HG03060 (cell line): ENCODE measurements at regions not wholly inside any gene's neighbourhood (a gene's known extent, or its start where the extent isn't known, plus 50 kb on each side); places are given as distances from the start of the nearest gene placed in this dataset.

Experiments
- ATAC-seq: cut with Tn5 transposase; IDR thresholded peaks from one replicate; pipeline ENCODE4 v1.9.1; 2021; ENCODE audit warnings: low read depth, moderate number of reproducible peaks; ENCODE audit not compliant: unreplicated experiment

DNA sequence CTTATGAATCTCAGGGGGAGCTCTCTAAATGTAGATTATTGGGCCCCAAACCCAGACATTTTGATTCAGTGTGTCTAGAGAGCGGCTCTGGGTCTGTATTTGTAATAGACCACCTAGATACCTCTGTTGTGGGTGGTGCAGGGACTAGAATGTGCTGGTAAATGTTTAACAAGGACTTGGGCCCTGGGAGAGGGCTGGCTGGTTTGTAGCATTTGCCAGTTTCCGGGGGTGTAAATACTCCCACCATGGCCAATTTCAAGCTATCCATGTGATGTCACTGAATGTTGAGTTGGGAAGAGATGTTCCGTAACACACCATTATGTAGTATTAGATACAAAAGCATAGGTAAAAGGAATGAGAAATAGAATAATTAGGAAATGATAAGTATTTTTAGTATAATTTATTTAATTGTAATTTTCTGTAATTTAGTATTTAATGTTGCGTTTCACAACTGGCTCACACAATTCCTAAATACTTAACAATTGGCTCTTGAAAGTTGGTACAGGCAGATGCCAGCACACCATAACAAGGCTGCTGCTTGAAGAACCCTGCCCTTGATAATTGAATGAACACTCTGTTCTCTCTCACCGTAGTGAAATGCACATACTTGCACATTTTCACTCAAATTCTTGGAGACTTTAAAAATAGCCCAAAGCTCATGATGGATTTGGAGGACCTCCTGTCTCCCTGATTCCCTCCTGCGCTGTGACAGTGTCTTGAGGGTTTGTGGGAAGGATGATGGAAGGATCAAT lies 359.2 kb upstream of the PROK2 start:
- no peak for ATAC-seq

- ATAC-seq: no peak
These were observed 358.4 kb upstream of the PROK2 start for GRCh38 chr3:72143322-72143721.

DNA sequence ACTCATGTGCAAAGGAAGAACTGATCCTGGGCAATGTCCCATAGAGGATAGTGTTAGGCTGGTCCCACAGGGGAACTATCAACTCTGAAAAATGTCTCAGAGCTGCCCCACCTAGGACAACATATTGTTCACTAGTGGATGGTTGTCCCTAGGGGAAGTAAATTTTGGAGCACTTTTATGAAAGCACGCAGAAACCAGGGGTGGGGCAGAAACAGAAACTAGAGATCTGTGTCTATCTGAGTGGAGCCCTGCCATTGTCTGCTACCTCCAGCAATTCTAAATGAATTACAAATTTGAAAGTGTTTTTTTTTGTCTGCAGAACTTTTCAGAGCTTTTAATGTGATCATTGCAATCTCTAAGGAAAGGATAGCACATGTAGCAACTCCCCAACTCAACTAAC lies 357.1 kb upstream of the PROK2 start:
- ATAC-seq: no peak

- no peak for ATAC-seq
These were observed 356.3 kb upstream of the PROK2 start for GRCh38 chr3:72141264-72141663.

DNA sequence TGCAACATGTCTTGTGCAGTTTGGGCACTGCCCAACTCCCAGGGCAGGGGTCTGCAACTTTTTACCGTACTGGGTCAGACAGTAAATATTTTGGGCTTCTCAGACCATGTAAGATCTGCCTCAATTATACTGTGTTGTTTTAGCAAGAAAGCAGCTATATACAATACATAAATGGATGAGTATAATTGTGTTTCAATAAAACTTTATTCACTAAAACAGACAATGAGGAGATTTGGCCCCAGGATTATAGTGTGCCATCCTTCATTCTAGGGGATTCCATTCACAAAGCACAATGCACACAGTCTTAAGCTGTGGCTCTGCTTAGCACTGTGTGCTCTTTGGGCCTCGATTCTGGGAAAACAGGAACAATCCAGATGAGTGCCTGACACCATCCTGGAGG lies 354.4 kb upstream of the PROK2 start:
- ATAC-seq: no peak

DNA sequence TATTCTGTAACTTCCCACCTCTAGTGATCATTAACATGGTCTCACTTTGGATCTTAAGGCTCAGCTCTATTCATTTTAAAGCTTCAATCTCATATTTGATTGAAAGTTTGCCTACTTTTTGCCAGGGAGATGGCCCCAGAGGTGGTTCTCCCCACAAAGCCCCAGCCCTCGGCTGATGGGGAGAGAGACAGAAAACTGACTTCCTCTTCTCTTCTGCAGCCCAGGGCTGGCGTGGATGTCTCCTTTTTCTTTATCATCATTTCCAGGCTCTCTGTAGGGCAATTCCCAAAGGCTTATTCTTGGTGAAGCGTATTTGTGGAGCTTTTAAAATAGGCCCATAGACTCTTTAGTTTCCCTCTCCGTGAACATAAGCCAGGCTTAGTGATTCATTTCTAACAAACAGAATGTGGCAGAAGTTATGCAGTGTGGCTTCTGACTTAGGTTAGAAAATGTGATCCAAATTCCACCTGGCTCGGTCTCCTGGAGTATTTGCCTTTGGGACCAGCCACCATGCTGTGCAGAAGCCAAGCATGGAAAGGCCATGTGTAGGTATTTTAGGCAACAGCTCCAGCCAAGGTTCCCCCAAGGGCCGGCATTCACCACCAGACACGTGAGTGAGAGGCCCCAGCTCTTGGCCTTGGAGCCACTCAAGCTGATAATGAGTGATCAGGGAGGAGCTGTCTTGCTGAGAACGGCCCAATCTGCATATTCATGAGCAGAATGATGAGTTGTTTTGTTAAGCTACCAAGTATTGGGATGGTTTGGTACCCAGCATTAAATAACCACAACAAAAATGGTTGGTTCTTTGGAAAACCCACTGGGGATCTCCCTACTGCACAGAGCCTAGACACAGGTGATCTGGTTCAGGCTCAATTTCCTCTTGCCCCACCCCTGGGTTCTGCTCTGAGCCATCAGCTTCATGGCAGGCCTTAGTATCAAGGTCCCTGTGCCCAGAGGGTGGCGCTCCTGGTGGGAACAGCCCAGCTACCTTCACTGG lies 353.2 kb upstream of the PROK2 start:
- no peak for ATAC-seq

- no peak for ATAC-seq
These were observed 350.7 kb upstream of the PROK2 start for GRCh38 chr3:72135636-72136035.

DNA sequence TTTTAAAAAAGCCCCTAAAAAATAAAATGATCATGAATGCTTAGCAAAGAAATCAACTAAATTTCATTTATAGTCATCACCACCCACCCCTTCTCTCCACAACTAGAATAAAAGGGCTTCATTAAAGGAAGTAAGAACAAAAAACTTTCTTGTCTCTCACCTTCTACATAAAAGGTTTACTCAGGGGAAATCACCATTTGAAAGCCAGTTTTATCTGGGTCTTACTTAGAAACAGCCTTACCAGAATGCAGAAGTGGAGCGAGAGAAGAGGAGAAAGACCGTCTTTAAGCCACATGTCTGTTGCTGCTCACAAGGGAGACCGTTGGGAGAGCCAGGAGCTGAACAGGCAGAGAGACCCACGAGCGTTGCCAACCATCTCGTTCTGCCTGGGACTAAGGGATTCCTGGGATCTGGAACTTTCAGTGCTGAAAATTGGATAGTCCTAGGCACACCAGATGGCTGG lies 350.1 kb upstream of the PROK2 start:
- ATAC-seq: no peak

DNA sequence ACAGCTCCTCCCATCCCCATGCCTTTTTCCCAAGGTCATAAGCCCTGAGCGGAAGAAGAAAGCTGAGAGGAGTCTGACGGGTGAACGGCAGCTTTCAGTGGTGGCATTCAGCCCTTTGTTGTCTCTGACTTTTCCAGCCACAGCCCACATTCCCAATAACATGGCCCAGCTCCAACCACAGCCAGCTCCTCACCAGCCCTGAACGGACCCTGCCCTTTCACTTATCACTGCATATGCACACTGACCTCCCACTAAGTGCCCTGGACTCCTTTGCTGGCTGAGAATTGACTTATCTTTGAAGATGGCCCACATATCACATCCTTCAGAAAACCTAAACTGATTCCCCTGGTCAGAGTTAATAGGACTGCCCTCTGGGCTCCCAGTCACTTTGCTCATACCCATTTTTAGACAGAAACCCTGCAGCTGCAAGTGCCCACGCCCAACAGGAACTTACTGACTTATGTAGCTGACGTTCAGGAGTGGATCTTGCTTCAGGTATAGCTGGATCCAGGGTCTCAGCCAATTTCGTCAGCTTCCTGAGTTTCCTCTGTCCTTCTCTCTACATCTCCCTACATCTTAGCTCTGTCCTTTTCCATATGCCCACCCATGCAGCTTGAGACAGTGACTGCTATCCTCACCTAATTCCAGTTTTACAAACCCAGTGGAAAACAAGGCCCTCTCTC lies 348.5 kb upstream of the PROK2 start:
- no peak for ATAC-seq

GRCh38 chr3:72131899-72132298 lies 347.0 kb upstream of the PROK2 start:
- ATAC-seq: no peak

DNA sequence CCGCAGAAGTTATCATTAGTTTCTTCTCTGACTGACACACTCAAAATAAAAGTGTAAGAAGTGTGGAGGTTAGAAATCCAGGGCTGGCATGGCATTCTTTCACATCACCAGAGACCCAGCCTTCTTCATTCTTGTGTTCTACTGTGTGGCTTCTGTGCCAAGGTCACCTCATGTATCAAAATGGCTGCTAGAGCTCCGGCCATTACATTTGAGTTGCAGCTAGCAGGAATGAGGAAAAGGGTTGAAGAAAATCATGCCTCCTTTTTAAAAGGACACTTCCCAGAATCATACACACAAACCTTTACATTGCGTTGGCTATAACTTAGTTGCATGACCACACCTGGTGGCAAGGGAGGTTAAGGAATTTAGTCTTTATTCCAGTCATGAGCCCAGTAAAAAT lies 345.6 kb upstream of the PROK2 start:
- ATAC-seq: no peak

- no peak for ATAC-seq
These were observed 344.6 kb upstream of the PROK2 start for GRCh38 chr3:72129501-72130094.

GRCh38 chr3:72128921-72129320 lies 344.0 kb upstream of the PROK2 start:
- no peak for ATAC-seq

GRCh38 chr3:72127844-72128243 lies 342.9 kb upstream of the PROK2 start:
- no peak for ATAC-seq

DNA sequence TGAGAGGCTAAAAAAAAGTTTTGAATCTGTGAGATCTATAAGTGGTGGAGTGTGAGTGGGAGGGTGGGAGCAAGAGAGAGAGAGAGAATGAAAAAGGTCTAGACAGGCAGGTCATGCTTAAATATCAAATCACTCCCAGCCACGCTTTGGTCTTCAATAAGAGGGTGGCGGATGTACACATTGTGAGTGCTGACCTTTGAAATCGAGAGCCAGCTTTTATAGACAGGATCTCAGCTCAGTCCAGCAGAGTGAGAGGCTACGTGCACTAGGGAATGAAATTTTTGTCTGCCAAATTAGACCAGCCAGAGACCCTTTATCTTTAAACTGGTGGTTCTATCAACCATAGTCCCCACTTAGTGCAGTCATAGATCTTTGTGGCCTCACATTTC lies 342.3 kb upstream of the PROK2 start:
- no peak for ATAC-seq

DNA sequence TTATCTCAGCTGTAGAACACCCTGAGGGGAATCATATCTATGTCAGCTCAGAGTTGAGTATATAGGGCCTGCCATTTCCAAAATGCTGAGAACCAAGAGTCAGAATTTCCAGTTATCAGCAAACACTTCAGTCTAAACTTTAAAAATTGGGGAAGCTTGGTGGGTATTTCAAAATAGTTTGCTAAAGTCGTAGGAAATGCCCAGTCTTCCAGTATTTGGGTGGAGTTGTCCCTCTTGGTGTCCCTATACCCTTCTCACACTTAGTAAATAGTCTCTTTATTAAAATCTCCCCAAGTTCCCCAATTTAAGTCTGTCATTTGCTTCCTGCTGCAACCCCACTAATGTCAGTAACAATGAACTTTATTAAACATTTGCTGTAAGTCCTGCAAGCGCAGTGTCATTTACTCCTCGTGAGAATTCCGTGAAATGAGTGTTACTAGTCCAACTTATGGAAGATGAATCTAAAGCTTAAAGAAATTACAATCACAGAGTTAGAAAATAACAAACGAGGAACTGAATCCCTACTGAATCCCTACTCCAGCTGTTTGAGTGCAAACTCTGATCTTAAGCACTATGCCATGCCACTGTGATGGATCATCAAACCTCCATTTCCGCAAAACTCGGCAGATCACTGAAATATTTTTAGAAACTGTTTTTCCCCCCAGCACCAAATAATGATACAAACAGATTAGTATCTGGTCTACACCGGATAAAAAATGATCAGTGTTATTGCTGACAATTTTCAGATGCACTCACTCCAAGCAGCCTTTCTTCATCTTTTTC lies 341.7 kb upstream of the PROK2 start:
- no peak for ATAC-seq

- peak; percentile 84 for ATAC-seq
These were observed 339.0 kb upstream of the PROK2 start for GRCh38 chr3:72123908-72124441.

DNA sequence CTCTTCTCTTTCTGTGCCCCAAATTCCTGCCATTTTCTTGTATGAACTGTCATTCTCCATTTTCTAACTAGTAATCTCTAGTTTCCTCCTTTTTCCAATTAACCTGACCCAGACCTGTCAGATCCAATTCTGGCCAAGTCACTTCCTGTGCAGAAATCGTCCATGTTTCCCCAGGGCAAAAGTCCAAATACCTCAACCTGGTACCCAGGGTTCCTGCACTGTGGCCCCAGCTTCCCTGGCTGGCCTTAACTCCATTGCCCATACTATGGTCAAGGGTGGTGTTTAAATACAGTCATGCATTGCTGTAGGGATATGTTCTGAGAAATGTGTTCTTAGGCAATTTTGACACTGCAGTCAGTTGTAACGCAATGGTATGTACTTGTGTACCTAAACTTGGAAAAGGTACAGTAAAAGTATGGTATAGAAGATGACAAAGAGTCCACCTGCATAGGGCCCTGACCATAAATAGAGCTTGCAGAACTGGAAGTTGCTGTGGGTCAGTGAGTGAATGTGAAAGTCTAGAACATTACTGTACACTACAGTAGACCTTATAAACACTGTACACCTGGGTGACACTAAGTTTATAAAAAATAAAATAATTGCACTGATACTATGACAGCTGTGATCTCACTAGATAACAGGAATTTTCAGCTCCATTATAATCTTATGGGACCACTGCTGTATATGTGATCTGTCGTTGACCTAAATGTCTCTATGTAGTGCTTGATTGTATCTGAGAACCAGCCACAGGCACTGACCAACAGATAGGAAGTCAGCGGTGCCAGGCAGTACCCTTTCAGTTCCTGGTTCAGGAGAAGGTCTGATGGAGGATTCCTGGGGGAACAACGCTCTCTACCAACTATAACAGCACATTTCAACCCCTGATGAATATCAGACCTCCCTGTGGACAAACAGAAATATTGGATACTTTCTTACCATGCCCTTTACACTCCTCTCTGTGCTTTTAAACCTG lies 336.1 kb upstream of the PROK2 start:
- no peak for ATAC-seq
